Activated CD4-positive, alpha-beta T cell treated with anti-CD3 and anti-CD28 coated beads for 48 hours (primary cell): ENCODE measurements at regions not wholly inside any gene's neighbourhood (a gene's known extent, or its start where the extent isn't known, plus 50 kb on each side); places are given as distances from the start of the nearest gene placed in this dataset.

Experiments used
- DNase-seq: peaks from one replicate; pipeline ENCODE4 v3.0.0-alpha.2; 2020

DNA sequence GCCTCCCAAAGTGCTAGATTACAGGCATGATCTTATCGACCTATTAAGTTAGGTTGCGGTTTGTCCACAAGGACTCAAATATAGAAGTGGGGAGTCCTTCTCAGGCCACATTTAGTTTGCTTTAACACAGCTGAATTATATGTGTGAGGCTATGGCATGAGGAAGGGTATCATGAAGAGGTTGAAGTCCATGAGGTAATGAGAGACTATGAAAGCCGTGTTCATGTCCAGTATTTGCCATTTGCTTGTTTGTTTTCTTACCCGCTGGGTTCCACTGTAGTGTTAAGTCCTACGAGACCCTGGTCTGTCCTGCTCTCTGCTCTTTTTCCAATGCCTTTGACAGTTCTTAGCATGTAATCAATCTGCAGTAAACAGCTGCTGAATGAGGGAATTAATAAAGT is 1072.4 kb upstream of the EEF2KMT start:
- no peak for DNase-seq

DNA sequence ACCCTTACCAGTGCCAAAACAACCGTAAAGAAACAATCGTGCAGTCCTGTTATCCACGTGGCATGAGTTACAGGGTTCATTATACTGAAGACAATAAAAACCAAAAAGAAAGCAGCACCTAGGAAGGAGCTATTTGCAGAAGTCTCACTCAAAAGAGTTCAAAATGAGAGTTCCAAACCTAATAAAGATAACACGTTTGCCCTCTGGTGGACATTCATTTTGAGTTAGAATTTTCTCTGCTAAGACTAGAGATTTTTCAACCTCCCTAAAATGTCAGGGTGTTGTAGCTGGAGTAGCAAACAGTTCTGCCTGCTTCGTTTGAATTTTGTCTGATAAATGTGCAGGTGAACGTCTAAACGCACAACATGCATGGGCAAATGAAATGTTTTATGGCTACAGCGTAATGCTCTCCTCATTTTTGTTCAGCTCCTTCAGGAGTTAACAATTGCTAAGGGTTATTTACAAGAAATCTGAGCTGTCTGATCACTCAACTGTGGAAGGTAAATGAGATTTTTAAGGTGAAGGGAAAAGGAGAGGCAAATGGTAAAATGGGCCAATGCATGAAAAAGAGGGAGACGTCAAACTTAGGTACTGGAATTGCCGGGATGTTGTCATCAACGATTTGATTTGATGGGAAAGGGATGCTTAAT is 1067.9 kb upstream of the EEF2KMT start:
- no peak for DNase-seq

DNA sequence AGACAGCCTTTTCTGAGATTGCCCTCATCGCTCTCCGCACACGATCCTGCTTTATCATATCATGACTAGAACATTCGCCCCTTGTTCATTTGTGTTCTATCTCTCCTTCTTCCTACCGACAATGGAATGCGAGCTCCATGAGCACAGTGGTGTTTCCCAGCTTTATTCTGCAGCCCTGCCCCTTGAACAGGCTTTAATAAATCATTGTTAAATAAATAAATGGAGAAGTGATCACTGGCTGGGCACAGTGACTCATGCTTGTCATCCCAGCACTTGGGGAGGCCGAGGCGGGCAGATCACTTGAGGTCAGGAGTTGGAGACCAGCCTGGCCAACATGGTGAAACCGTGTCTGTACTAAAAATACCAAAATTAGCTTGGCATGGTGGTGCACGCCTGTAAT is 1063.3 kb upstream of the EEF2KMT start:
- no peak for DNase-seq

DNA sequence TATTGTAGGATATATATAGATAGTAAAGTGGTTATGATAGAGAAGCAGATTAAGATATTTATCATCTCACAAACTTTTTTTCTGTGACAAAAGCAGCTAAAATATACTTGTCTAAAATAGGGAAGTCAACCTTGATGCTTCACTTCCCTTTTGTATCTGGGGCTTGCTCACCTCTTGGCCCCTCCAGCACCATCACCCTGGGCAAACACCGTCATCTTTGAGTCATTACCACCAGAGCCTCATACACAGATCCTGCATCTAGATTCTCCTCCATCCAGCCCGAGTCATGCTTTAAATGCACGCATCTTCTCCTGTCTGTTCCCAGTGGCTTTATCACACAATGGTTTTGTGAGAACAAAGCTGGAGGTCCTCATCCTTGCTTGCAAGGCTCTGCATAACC is 1062.7 kb upstream of the EEF2KMT start:
- no peak for DNase-seq

DNA sequence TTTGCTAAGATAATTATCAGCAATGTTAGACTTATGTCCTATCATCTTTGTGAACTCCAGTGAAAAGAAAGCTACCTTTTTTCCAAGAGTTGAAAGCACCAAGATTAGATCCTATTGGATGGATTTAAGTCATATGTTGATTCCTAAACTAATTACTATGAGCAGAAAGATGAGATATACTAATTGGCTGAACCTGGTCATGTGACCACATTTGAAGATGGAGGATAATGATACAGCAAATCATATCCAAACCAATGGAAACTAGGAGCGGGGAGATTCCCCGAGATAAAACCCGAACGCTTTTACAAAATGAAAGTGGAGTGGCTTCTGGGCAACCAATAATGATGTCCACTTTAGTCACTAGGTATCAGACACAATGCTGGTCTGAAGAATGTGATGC is 1060.2 kb upstream of the EEF2KMT start:
- DNase-seq: no peak

DNA sequence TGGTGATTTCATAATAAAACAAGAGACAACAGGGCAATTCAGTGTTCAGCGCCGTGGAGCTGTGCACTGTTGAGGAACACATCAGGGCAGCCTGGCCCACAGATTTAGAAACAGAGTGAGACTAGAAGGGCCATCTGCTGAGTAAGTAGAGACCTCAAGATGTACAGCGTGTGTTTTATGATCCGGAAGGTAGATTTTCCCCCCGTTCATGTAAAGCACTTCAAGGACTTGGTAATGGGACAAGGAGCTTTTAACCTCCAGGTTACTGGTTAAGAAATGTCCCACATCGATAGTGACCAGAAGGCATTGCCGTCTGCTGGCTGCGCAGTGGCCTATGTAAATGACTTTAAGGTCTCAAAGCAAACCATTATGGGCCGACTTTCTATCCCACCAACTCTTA is 1057.7 kb upstream of the EEF2KMT start:
- no peak for DNase-seq

GRCh38 chr16:6153901-6154300 is 1056.3 kb upstream of the EEF2KMT start:
- no peak for DNase-seq

- no peak for DNase-seq
Observed at GRCh38 chr16:6149031-6149430, 1051.4 kb upstream of the EEF2KMT start.

DNA sequence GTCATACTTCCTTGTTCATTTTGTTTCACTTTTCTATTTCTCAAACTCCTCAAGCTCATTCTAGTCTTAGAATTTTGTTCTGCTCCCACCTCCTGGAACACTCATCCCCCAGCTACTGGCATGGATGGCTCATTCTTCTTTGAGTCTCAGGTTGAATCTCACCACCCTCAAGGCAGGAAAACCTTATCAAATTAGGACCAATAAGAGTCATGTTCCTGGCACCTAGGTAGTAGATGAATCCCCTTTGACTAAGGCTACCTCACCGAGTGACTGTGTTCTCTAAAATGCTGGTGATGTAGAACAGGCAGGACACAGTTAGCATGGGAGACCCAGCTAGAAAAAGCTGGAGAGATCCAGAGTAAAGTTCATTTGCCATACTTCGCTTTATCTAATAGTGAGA is 1050.8 kb upstream of the EEF2KMT start:
- no peak for DNase-seq

DNA sequence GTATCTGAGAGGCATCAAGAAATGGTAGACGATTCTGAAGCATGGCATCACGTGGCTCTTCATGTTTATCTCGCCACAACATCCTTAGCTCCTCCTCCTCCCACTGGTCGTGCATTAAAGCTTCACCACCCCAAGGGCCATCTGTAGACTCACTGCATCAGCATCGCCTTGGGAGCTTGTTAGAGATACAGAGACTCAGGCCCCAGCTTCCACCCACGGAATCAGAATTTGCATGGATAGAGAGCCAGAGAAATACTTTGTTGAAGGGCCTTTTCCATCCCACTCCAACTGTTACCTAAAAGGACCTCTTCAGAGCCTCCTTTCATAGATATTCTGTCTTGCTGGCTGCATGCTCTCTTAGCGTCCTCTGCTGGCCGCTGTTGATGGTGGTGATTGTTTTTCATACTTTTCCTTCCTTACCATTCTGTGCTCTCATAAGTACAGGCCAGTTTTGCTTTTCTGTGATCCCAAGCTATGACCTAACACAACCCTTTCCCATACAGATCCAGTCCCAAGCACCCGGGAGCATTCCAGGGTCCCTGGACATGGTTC is 1049.4 kb upstream of the EEF2KMT start:
- no peak for DNase-seq

DNA sequence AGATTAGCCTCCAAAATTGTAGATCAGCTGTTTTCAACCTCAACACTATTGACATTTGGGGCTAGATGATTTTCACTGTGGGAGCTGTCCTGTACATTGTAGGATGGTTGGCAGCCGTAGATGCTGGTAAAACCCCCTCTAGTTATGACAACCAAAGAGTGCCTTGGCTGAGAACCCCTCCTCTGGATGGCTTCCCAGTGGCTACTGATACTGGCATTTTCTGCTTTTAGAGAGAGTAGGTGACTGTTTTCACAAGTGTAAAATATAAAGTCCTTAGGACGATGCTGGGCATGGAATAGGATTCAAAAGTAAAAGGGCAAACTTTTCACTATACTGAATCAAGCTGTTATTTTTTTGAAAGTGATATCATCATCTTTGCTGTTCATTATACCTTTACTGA is 1048.8 kb upstream of the EEF2KMT start:
- DNase-seq: no peak

GRCh38 chr16:6144463-6144862 is 1046.9 kb upstream of the EEF2KMT start:
- DNase-seq: no peak

GRCh38 chr16:6143020-6143419 is 1045.4 kb upstream of the EEF2KMT start:
- no peak for DNase-seq

DNA sequence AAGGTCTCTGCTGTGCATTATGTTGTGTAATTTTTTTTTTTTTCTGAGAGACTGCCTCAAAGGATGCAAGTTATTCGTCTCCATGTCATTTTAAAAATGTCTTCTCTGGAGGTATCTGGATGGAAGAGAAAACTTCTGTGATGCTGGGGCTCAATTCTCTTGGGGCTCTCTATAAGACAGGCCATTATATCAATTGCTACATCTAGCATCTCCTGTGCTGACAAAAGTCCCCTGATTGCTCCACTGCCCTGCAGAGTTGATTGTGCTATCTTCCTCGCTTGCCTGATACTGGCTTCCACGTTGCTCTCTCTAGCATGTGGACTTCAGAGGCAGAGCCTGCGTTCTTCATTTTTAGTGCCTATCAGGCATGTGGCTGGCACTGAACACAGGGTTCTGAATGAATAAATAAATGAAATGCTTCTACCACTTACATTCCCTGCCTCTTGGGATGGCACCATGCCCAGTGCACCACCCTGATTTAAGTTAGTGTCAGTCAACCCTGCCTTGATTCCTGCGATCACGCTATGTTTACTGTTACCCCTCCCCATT is 1035.5 kb upstream of the EEF2KMT start:
- no peak for DNase-seq

DNA sequence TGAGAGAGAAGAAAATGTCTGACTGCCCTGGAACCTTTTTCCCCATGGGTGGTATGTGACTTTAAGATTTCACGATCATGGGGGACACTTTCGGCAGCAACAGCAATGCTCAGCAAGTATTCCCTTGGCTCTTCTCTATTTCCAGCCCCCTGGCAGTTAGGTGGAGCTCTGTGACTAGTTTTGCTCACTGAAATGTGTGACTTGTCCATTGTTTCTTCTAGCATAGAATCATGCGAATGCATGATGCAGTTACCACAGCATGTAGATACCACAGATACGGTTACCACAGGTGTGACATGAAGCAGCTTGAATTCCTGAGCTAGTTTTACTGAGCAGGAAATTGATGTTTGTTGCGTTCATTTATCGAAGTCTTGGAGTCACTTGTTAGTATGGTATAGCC is 1034.5 kb upstream of the EEF2KMT start:
- DNase-seq: no peak

- DNase-seq: no peak
Observed at GRCh38 chr16:6131526-6132050, 1034.0 kb upstream of the EEF2KMT start.

DNA sequence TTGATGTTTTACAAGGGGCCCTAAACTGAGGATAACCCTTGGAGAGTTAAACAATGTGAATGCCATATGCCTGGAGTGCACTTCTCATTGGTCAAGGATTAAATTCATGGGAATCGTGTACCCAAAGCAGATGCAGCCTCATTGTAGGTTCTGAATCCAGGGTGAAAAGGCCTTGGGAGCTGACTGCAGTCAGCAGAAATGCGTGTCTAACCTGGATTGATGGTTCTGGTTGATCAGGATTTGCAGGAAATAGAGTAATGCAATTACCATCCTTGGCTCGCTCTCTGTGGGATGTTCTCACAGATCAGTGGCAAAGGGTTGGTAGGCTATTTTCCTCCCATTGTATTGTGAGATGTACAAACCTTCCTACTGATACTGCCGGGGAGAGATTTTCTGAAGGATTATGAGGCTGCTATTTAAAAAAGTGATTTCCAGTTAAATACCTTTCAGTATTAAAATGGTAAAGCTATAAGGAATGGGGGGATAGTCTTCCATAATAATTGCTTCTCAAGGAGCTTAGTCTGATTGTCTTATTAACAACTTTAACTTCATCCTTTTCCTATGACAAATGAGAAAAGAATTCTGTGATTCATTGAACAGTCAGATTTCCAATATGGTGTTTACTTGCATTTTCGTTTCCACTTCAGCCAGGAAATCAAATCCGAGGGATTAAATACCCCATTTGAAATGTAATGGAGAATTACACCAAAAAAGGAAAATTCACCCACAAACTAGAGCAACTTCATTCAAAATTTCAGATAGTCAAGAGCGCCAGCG is 1028.1 kb upstream of the EEF2KMT start:
- DNase-seq: no peak

GRCh38 chr16:6124136-6124535 is 1026.5 kb upstream of the EEF2KMT start:
- DNase-seq: no peak

DNA sequence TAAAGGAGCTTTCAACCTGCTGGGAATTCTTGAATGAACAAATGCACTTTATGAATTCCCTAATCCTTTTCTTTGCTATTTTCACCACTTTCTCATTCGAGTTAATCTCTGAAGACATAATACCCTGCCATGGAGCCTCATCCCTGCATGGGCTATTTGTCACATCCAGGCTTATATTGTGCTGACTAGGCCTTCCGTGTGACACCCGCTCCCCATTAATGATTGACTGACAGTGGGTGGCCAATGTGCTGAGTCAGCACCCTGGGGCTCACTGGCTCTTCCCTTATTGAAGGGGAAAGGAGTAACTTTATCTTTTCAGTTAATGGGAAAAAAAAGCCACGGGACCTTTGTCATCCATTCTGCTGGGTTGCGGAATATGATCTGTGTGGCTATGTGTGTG is 1024.8 kb upstream of the EEF2KMT start:
- no peak for DNase-seq

DNA sequence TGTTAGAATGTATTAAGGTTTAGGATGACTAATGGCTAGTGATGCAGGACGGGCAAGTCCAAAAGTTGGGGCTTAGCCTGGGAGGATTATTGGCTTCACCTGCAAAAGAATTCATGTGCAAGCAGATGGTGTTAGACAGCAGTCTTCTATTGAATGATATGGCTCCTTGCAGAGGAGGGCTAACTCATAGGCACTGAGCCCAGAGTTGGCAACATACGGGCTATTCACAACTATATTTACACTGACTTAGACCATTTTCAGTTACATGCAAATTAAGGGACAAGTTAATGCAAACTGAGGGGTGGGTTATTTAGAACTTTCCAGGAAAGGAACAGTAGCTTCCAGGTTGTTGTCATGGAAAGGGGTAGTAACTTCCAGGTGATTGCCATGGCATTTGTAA is 1017.1 kb upstream of the EEF2KMT start:
- no peak for DNase-seq

DNA sequence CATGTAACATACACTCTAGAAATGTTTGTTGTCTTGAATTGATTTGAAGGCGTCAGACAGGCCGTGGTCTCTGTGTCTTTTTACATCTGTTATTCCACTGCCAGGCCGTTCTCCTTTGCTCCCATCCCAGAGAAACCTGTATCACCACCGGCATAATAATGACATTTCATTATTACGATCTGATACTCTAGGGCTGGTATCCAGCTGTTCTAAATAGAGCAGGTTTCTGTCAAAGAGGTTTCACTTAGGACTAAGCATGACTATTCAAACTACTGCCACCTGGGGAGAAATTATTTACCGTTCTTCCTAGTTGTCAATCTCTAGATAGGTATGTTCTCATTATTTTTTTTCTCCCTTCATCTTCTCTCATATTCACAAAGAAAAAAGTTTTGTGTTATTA is 1016.2 kb upstream of the EEF2KMT start:
- no peak for DNase-seq

DNA sequence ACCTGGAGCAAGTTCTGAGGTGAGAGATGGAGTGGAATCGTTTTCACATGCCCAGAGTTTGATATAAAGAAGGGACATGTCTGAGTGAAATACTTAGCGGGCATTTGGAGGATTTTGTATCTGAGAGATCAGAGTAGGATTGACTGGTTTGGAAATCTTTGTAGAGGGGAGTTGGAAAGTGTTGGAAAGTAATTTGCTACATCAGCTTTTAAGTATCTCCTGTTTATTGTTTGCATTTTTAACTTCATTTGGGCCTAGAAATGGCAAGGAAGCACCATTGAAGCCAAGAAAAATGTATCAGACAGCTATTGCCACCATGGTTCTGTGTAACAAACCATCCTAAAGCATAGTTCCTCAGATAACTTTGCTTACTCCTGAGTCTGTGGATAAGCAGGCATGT is 1015.1 kb upstream of the EEF2KMT start:
- no peak for DNase-seq

- no peak for DNase-seq
Observed at GRCh38 chr16:6111390-6111789, 1013.8 kb upstream of the EEF2KMT start.

- DNase-seq: no peak
Observed at GRCh38 chr16:6110346-6110745, 1012.8 kb upstream of the EEF2KMT start.
